SU-DHL-6 (cell line): ENCODE measurements at regions not wholly inside any gene's neighbourhood (a gene's known extent, or its start where the extent isn't known, plus 50 kb on each side); places are given as distances from the start of the nearest gene placed in this dataset.

Experiments
- H2AFZ ChIP-seq: fragments of 200-600 bp; sonication (generic); 2 replicates; pipeline ENCODE4 v1.6.1; 2014; ENCODE audit warnings: low read depth, mild to moderate bottlenecking, moderate library complexity, mixed read lengths, antibody characterized with exemption, low read length; ENCODE audit not compliant: severe bottlenecking
- H3F3A ChIP-seq: fragments of 200-600 bp; shearing (Covaris generic); 2 replicates; pipeline ENCODE4 v1.6.0; 2016; ENCODE audit warnings: antibody characterized with exemption, mild to moderate bottlenecking; ENCODE audit not compliant: insufficient read depth
- H3K27ac ChIP-seq: fragments of 200-600 bp; sonication (generic); 2 replicates; pipeline ENCODE4 v1.5.1; 2016; ENCODE audit warnings: low read depth, mild to moderate bottlenecking, low read length, moderate library complexity, mixed read lengths
- H3K27me3 ChIP-seq: fragments of 200-600 bp; sonication (generic), shearing (Covaris generic); 2 replicates; pipeline ENCODE4 v1.6.0; 2014; ENCODE audit warnings: mild to moderate bottlenecking, low read length
- H3K36me3 ChIP-seq: fragments of 200-600 bp; sonication (generic); 2 replicates; pipeline ENCODE4 v1.6.1; 2014; ENCODE audit warnings: mild to moderate bottlenecking, low read length, mixed read lengths
- H3K4me2 ChIP-seq: fragments of 300-600, 200-600 bp; shearing (Covaris generic), sonication (generic); 2 replicates; pipeline ENCODE4 v1.6.0; 2014; ENCODE audit warnings: low read length, low read depth, mild to moderate bottlenecking; ENCODE audit not compliant: poor library complexity, severe bottlenecking
- H3K4me3 ChIP-seq: fragments of 200-600 bp; sonication (generic); 2 replicates; pipeline ENCODE4 v1.5.1; 2014; ENCODE audit warnings: antibody characterized with exemption, low read length, mild to moderate bottlenecking, mixed read lengths; ENCODE audit not compliant: insufficient read depth, poor library complexity, severe bottlenecking
- H3K79me2 ChIP-seq: fragments of 200-600 bp; sonication (generic); 2 replicates; pipeline ENCODE4 v1.6.1; 2014; ENCODE audit warnings: mild to moderate bottlenecking, low read length, moderate library complexity; ENCODE audit not compliant: insufficient read depth
- H3K9ac ChIP-seq: fragments of 200-600 bp; sonication (generic); 2 replicates; pipeline ENCODE4 v1.7.0; 2014; ENCODE audit warnings: mild to moderate bottlenecking, low read length
- H3K9me2 ChIP-seq: fragments of 200-600 bp; sonication (generic); replicated peaks from 2 replicates; pipeline ENCODE4 v1.6.1; 2014; ENCODE audit warnings: low read length; ENCODE audit not compliant: insufficient read depth
- H3K9me3 ChIP-seq: fragments of 200-600 bp; sonication (generic); 2 replicates; pipeline ENCODE4 v1.6.1; 2014; ENCODE audit warnings: low read length, mixed read lengths; ENCODE audit not compliant: insufficient read depth
- H4K20me1 ChIP-seq: fragments of 200-600 bp; sonication (generic); 2 replicates; pipeline ENCODE4 v1.6.1; 2014; ENCODE audit warnings: low read depth, mild to moderate bottlenecking, antibody characterized with exemption, low read length, moderate library complexity, mixed read lengths
- EZH2phosphoT487 ChIP-seq: fragments of 200-600 bp; sonication (generic), shearing (Covaris generic); conservative IDR thresholded peaks from 2 replicates; pipeline ENCODE4 v1.6.1; 2018; ENCODE audit warnings: mild to moderate bottlenecking, antibody characterized with exemption, low read length, moderate library complexity, mixed read lengths
- TF ChIP-seq, protein P1 (sequence below): fragments of 200-600 bp; sonication (generic); IDR thresholded peaks from one replicate; pipeline ENCODE4 v1.5.1; 2017; ENCODE audit warnings: antibody characterized with exemption, mild to moderate bottlenecking, low read length, moderate library complexity; ENCODE audit not compliant: insufficient read depth, poor library complexity, severe bottlenecking

DNA sequence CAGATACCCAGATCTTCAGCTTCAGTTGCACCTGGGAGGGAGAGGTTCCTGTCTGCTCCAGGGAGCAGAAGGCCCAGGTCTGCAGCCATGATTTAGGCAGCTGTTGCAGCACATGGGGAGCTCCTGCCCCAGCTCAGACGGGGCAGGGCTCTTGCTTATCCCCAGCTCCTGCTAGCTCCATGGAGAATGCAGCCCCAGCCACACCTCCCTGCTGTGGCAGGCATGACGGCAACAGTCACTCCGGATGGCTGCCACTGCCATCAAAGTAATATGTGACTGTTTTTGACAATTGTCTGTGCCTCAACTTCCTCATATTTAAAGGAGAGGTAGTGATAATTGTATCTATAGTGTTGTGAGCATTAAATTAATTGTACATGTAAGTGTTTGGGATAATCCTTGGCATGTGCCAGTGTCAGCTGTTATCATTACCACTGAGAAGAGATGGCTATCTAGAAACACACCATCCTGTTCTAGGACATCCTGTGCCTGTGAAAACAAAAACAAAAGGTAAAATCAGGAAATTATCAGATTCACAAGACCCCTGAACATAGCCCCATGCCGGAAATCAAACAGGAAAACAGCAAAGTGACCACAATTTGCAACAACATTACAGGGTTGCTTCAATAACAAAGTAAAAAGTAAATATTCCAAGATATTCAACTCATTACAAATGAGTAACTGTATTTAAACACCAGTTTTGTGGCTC, 1048.8 kb upstream of the ACO1 start:
- Histone ChIP-seq H3K4me3 (no peak overlapping the region), H3K79me2 (no peaks in the 10 kb centered on the region), H4K20me1 (no peaks in the 10 kb centered on the region), H2AFZ (no peak overlapping the region), H3K9ac (no peak overlapping the region), H3F3A (no peaks in the 10 kb centered on the region), H3K27me3 (no peaks in the 10 kb centered on the region), H3K9me3 (no peaks in the 10 kb centered on the region), H3K27ac (no peak overlapping the region), H3K4me2 (no peak overlapping the region), H3K36me3 (no peaks in the 10 kb centered on the region), H3K9me2 (no peaks in the 10 kb centered on the region)
- TF ChIP-seq, protein P1, sequence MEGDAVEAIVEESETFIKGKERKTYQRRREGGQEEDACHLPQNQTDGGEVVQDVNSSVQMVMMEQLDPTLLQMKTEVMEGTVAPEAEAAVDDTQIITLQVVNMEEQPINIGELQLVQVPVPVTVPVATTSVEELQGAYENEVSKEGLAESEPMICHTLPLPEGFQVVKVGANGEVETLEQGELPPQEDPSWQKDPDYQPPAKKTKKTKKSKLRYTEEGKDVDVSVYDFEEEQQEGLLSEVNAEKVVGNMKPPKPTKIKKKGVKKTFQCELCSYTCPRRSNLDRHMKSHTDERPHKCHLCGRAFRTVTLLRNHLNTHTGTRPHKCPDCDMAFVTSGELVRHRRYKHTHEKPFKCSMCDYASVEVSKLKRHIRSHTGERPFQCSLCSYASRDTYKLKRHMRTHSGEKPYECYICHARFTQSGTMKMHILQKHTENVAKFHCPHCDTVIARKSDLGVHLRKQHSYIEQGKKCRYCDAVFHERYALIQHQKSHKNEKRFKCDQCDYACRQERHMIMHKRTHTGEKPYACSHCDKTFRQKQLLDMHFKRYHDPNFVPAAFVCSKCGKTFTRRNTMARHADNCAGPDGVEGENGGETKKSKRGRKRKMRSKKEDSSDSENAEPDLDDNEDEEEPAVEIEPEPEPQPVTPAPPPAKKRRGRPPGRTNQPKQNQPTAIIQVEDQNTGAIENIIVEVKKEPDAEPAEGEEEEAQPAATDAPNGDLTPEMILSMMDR, result no peak
- TF ChIP-seq EZH2phosphoT487, result no peak

DNA sequence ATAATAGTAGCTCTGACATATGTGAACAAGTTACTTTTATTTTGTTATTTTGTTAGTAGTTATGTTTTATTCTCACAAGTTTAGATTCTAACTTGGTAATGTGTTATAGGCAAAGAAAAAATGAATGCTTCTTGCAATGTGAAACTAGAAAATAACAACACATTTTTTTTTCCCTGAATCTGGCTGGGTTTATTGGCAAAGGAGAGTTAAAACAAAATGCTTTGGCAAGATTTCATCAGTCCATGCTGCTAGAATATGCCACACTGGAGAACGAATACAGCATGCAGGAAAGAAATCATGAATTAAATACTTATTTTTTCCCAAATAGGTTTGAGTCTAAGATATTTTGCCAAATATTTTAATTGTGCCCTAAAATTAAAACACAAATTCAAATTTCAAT, 1048.1 kb upstream of the ACO1 start:
- no peak overlapping the region for H3K4me3 ChIP-seq
- H3K27ac ChIP-seq, result no peak overlapping the region
- H3K4me2 ChIP-seq, result no peak overlapping the region

DNA sequence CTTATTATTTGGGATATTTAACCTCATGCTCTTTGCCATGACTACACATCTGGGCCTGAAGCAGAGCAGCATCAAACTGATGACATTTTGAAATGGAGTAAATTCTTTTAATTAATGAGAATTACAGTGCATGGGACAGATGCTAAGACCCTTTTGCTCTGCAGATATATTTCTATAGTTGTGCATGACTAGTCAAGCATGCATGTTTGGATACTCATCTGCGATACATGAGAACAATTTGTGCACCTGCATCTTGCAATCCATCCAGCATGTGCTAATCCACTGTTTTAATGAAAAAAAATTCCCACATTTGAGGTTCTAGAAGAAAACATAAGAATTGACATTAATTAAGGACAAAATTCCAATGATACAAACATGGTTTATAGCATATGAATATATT, 1047.6 kb upstream of the ACO1 start:
- H3K4me3 ChIP-seq, result no peak overlapping the region
- no peaks in the 10 kb centered on the region for H3K9me3 ChIP-seq
- H3K27me3 ChIP-seq, result no peaks in the 10 kb centered on the region
- TF ChIP-seq, protein P1, result no peak
- TF ChIP-seq EZH2phosphoT487, result no peak
- no peaks in the 10 kb centered on the region for H3K9me2 ChIP-seq
- H2AFZ ChIP-seq, result no peak overlapping the region
- H3K27ac ChIP-seq, result no peak overlapping the region
- no peak overlapping the region for H3K4me2 ChIP-seq
- H3K79me2 ChIP-seq, result no peaks in the 10 kb centered on the region
- H3F3A ChIP-seq, result no peaks in the 10 kb centered on the region
- H3K9ac ChIP-seq, result no peak overlapping the region
- no peaks in the 10 kb centered on the region for H4K20me1 ChIP-seq
- H3K36me3 ChIP-seq, result no peaks in the 10 kb centered on the region

More for the DNA sequence above, 1048.1 kb upstream of the ACO1 start:
- Histone ChIP-seq H3K9me3 (no peaks in the 10 kb centered on the region), H2AFZ (no peak overlapping the region), H3K79me2 (no peaks in the 10 kb centered on the region), H3K9ac (no peak overlapping the region), H3K36me3 (no peaks in the 10 kb centered on the region), H4K20me1 (no peaks in the 10 kb centered on the region), H3K9me2 (no peaks in the 10 kb centered on the region), H3F3A (no peaks in the 10 kb centered on the region), H3K27me3 (no peaks in the 10 kb centered on the region)
- TF ChIP-seq, protein P1, result no peak
- no peak for TF ChIP-seq EZH2phosphoT487
